ENCODE measurements at regions not wholly inside any gene's neighbourhood (a gene's known extent, or its start where the extent isn't known, plus 50 kb on each side); places are given as distances from the start of the nearest gene placed in this dataset.
A peak's percentile ranks its signal among the peaks of the same experiment; 100 is the strongest.
"Not testable (repeated sequence)": the region's sequence is repeated elsewhere in the genome, so short reads cannot be mapped to it uniquely, and the experiment has no call there.

GRCh38 chr16:86337581-86338402 is 172.5 kb upstream of the FOXF1 start:
- no peak for DNase-seq

- no peak for DNase-seq
Observed at GRCh38 chr16:86338403-86339115, 171.8 kb upstream of the FOXF1 start.

GRCh38 chr16:86342161-86342834 is 168.0 kb upstream of the FOXF1 start:
- DNase-seq = no peak

- no peak for DNase-seq
Observed at GRCh38 chr16:86343027-86343795, 167.1 kb upstream of the FOXF1 start.

- no peak for DNase-seq
Observed at GRCh38 chr16:86343796-86344585, 166.3 kb upstream of the FOXF1 start.

- no peak for DNase-seq
Observed at GRCh38 chr16:86344586-86344871, 165.8 kb upstream of the FOXF1 start.

- no peak for DNase-seq
Observed at GRCh38 chr16:86344881-86345280, 165.4 kb upstream of the FOXF1 start.

GRCh38 chr16:86345516-86345915 is 164.8 kb upstream of the FOXF1 start:
- DNase-seq = no peak

- DNase-seq = no peak
Observed at GRCh38 chr16:86346034-86346433, 164.3 kb upstream of the FOXF1 start.

GRCh38 chr16:86347090-86347489 is 163.2 kb upstream of the FOXF1 start:
- DNase-seq = no peak

GRCh38 chr16:86347916-86348555 is 162.3 kb upstream of the FOXF1 start:
- no peak for DNase-seq

GRCh38 chr16:86349338-86349900 is 160.9 kb upstream of the FOXF1 start:
- no peak for DNase-seq

GRCh38 chr16:86350289-86350688 is 160.0 kb upstream of the FOXF1 start:
- DNase-seq = no peak

GRCh38 chr16:86351041-86351784 is 159.1 kb upstream of the FOXF1 start:
- no peak for DNase-seq

- DNase-seq = not testable (repeated sequence)
Observed at GRCh38 chr16:86351785-86352139, 158.6 kb upstream of the FOXF1 start.

- no peak for DNase-seq
Observed at GRCh38 chr16:86353148-86353547, 157.2 kb upstream of the FOXF1 start.

GRCh38 chr16:86353948-86354347 is 156.4 kb upstream of the FOXF1 start:
- DNase-seq = peak; percentile 7

GRCh38 chr16:86354641-86355513 is 155.4 kb upstream of the FOXF1 start:
- DNase-seq = no peak

- DNase-seq = no peak
Observed at GRCh38 chr16:86355531-86355930, 154.8 kb upstream of the FOXF1 start.

GRCh38 chr16:86355951-86356350 is 154.4 kb upstream of the FOXF1 start:
- DNase-seq = no peak
